H1 (cell line): ENCODE measurements at regions not wholly inside any gene's neighbourhood (a gene's known extent, or its start where the extent isn't known, plus 50 kb on each side); places are given as distances from the start of the nearest gene placed in this dataset.

Experiments used
- CTCF ChIA-PET: fragments of 300-600 bp; sonication (Branson Sonifier 250); formaldehyde crosslinking; loops from one replicate; lab custom pipeline; 2021; ENCODE audit not compliant: partially characterized antibody; lab: Charles Lee
- POLR2A ChIA-PET: fragments of 300-600 bp; sonication (Branson Sonifier 250); formaldehyde crosslinking; loops from one replicate; lab custom pipeline; 2021; ENCODE audit warnings: inconsistent platforms; ENCODE audit not compliant: partially characterized antibody; lab: Charles Lee
- DNase-seq, 2 experiments: peaks; one replicate each; pipeline versions ENCODE4 v3.0.0 to v3.0.0-alpha.2; 2010 to 2022; ENCODE audit warnings: low spot score in 2 of 2, low read depth in 1 of 2, mixed read lengths in 1 of 2
- FAIRE-seq: peaks from 2 replicates; lab custom pipeline; 2011; peaks lifted over from hg19 to GRCh38; lab: Jason Lieb, UNC
- H2AFZ ChIP-seq: 2 replicates; pipeline ENCODE4 v1.8.1; 2012; ENCODE audit warnings: low read length, inconsistent platforms
- H2AK5ac ChIP-seq: 2 replicates; pipeline ENCODE4 v1.6.1; 2013; ENCODE audit warnings: low read depth, low read length
- H2BK120ac ChIP-seq: replicated peaks from 2 replicates; pipeline ENCODE3; 2013; ENCODE audit warnings: low read depth, low read length, inconsistent platforms
- H2BK12ac ChIP-seq: 2 replicates; pipeline ENCODE4 v1.6.1; 2013; ENCODE audit warnings: low read depth, low read length
- H2BK15ac ChIP-seq: 2 replicates; pipeline ENCODE4 v1.6.1; 2013; ENCODE audit warnings: low read length
- H2BK20ac ChIP-seq: 2 replicates; pipeline ENCODE4 v1.6.1; 2013; ENCODE audit warnings: low read length
- H2BK5ac ChIP-seq: 2 replicates; pipeline ENCODE4 v1.6.1; 2013; ENCODE audit warnings: low read depth, low read length
- H3K14ac ChIP-seq: 2 replicates; pipeline ENCODE4 v1.6.1; 2013; ENCODE audit warnings: inconsistent platforms; ENCODE audit not compliant: insufficient read length
- H3K18ac ChIP-seq: 2 replicates; pipeline ENCODE4 v1.6.1; 2013; ENCODE audit warnings: low read length; ENCODE audit errors: extremely low read depth
- H3K23ac ChIP-seq: 2 replicates; pipeline ENCODE4 v1.6.1; 2013; ENCODE audit warnings: inconsistent platforms; ENCODE audit not compliant: insufficient read length
- H3K23me2 ChIP-seq: 2 replicates; pipeline ENCODE4 v1.6.1; 2013; ENCODE audit warnings: low read depth, low read length
- H3K27ac ChIP-seq: 2 replicates; pipeline ENCODE4 v1.6.1; 2011; ENCODE audit warnings: low read depth, low read length, inconsistent platforms
- H3K27me3 ChIP-seq, 4 experiments: replicated peaks in 1 of 4; 1 replicate in 1 of 4; 2 replicates in 3 of 4; pipeline versions ENCODE4 v1.6.1 to v1.8.1; 2011 to 2013; ENCODE audit warnings: low read length in 3 of 4, mild to moderate bottlenecking in 3 of 4, inconsistent platforms in 2 of 4, mixed read lengths in 2 of 4, moderate library complexity in 1 of 4; ENCODE audit not compliant: control insufficient read depth in 3 of 4, insufficient read depth in 3 of 4; ENCODE audit errors: extremely low read depth in 1 of 4
- H3K36me3 ChIP-seq, 4 experiments: 2 replicates each; pipeline versions ENCODE4 v1.6.1 to v1.8.1; 2011 to 2013; ENCODE audit warnings: mild to moderate bottlenecking in 4 of 4, low read length in 3 of 4, moderate library complexity in 2 of 4, control low read depth in 1 of 4, inconsistent platforms in 1 of 4; ENCODE audit not compliant: insufficient read depth in 4 of 4, control insufficient read depth in 2 of 4
- H3K4ac ChIP-seq: replicated peaks from 2 replicates; pipeline ENCODE3; 2013; ENCODE audit warnings: low read length, low read depth, mixed read lengths, inconsistent platforms; ENCODE audit not compliant: insufficient read length
- H3K4me1 ChIP-seq, 4 experiments: replicated peaks in 1 of 4; 1 replicate in 1 of 4; 2 replicates in 3 of 4; pipeline versions ENCODE4 v1.6.1 to v1.8.1; 2011 to 2013; ENCODE audit warnings: low read length in 3 of 4, inconsistent platforms in 2 of 4, mixed read lengths in 1 of 4; ENCODE audit not compliant: insufficient read depth in 4 of 4, control insufficient read depth in 3 of 4
- H3K4me2 ChIP-seq, 2 experiments: 2 replicates each; pipeline versions ENCODE4 v1.6.1 to v1.8.1; 2011 to 2013; ENCODE audit warnings: low read depth in 2 of 2, low read length in 2 of 2, control low read depth in 1 of 2, inconsistent platforms in 1 of 2, mild to moderate bottlenecking in 1 of 2; ENCODE audit not compliant: insufficient read depth in 1 of 2
- H3K4me3 ChIP-seq, 4 experiments: fragments of 200-600, 300-600 bp in 1 of 4; sonication (generic), shearing (Covaris generic), sonication (Bioruptor Twin) in 1 of 4; 2 replicates each; pipeline versions ENCODE4 v1.5.1 to v1.8.1; 2011 to 2016; ENCODE audit warnings: low read length in 4 of 4, low read depth in 3 of 4, control low read depth in 2 of 4, inconsistent platforms in 2 of 4, mild to moderate bottlenecking in 2 of 4, mixed read lengths in 1 of 4, moderate library complexity in 1 of 4; ENCODE audit not compliant: insufficient read depth in 2 of 4; ENCODE audit errors: extremely low read depth in 1 of 4
- H3K56ac ChIP-seq: replicated peaks from 2 replicates; pipeline ENCODE3; 2013; ENCODE audit warnings: low read depth, mild to moderate bottlenecking, mixed read lengths, low read length, inconsistent platforms; ENCODE audit not compliant: insufficient read length
- H3K79me1 ChIP-seq: 2 replicates; pipeline ENCODE4 v1.6.1; 2013; ENCODE audit warnings: low read depth, low read length, control low read depth
- H3K79me2 ChIP-seq, 2 experiments: 2 replicates each; pipeline versions ENCODE4 v1.6.1 to v1.8.1; 2012 to 2013; ENCODE audit warnings: low read length in 2 of 2, mild to moderate bottlenecking in 2 of 2, inconsistent platforms in 1 of 2; ENCODE audit not compliant: insufficient read depth in 2 of 2, control insufficient read depth in 1 of 2
- H3K9ac ChIP-seq, 4 experiments: replicated peaks in 1 of 4; 1 replicate in 1 of 4; 2 replicates in 3 of 4; pipeline versions ENCODE4 v1.6.1 to v1.8.1; 2011 to 2013; ENCODE audit warnings: low read depth in 3 of 4, low read length in 3 of 4, control low read depth in 2 of 4, mild to moderate bottlenecking in 2 of 4, moderate library complexity in 2 of 4, inconsistent platforms in 1 of 4; ENCODE audit errors: extremely low read depth in 1 of 4
- H3K9me3 ChIP-seq, 2 experiments: 2 replicates each; pipeline versions ENCODE4 v1.6.1 to v1.8.1; 2012 to 2013; ENCODE audit warnings: mild to moderate bottlenecking in 2 of 2, moderate library complexity in 2 of 2, control low read depth in 1 of 2, inconsistent platforms in 1 of 2, low read depth in 1 of 2, low read length in 1 of 2, mixed read lengths in 1 of 2; ENCODE audit not compliant: insufficient read depth in 2 of 2
- H4K20me1 ChIP-seq, 2 experiments: replicated peaks in 1 of 2; 2 replicates each; pipeline versions ENCODE3 to v1.8.1; 2011 to 2013; ENCODE audit warnings: inconsistent platforms in 2 of 2, low read length in 2 of 2, mild to moderate bottlenecking in 1 of 2; ENCODE audit not compliant: insufficient read depth in 2 of 2, control insufficient read depth in 1 of 2
- H4K5ac ChIP-seq: 2 replicates; pipeline ENCODE4 v1.6.1; 2013; ENCODE audit warnings: low read length, low read depth, mixed read lengths, inconsistent platforms; ENCODE audit not compliant: insufficient read length
- H4K8ac ChIP-seq: 2 replicates; pipeline ENCODE4 v1.8.0; 2013; ENCODE audit warnings: mild to moderate bottlenecking, moderate library complexity, low read length, inconsistent platforms; ENCODE audit not compliant: insufficient read depth; ENCODE audit errors: extremely low read depth
- H4K91ac ChIP-seq: replicated peaks from 2 replicates; pipeline ENCODE3; 2013; ENCODE audit warnings: low read length, mixed read lengths, inconsistent platforms; ENCODE audit not compliant: insufficient read length
- E2F6 ChIP-seq: IDR thresholded peaks from 2 replicates; pipeline ENCODE4 v1.6.1; 2012; ENCODE audit warnings: inconsistent platforms
- HDAC6 ChIP-seq: IDR thresholded peaks from one replicate; pipeline ENCODE4 v1.7.1; 2012; ENCODE audit warnings: low read depth, mild to moderate bottlenecking, inconsistent platforms, low read length, moderate library complexity
- NANOG ChIP-seq: IDR thresholded peaks from 2 replicates; pipeline ENCODE4 v1.6.1; 2011; ENCODE audit warnings: low read length, low read depth, mild to moderate bottlenecking, inconsistent platforms; ENCODE audit not compliant: insufficient read depth, poor library complexity, severe bottlenecking
- RBBP5 ChIP-seq: IDR thresholded peaks from 2 replicates; pipeline ENCODE4 v1.7.1; 2012; ENCODE audit warnings: low read depth, mild to moderate bottlenecking, inconsistent platforms, low read length, moderate library complexity, borderline replicate concordance
- SUZ12 ChIP-seq: fragments of 200-600 bp; sonication (generic); IDR thresholded peaks from 2 replicates; pipeline ENCODE4 v1.6.1; 2012; ENCODE audit warnings: mild to moderate bottlenecking, inconsistent platforms, low read length, moderate library complexity, mixed read lengths
- TEAD4 ChIP-seq: IDR thresholded peaks from 2 replicates; pipeline ENCODE4 v1.6.1; 2012; ENCODE audit warnings: low read depth, low read length, inconsistent platforms, mixed read lengths
- WGBS, 2 experiments: shearing (Covaris generic) in 1 of 2; methylation state at CpG; one replicate each; pipeline versions ENCODE4 v1.1.6 to v1.1.7; 2013 to 2015; ENCODE audit warnings: low lambda C conversion rate in 2 of 2, mixed read lengths in 2 of 2, inconsistent platforms in 1 of 2, low coverage in 1 of 2, missing lambda C conversion rate in 1 of 2; ENCODE audit not compliant: insufficient replicate concordance in 2 of 2, insufficient coverage in 1 of 2, insufficient read length in 1 of 2; ENCODE audit errors: extremely low coverage in 1 of 2, missing lambda C conversion rate in 1 of 2; 5-methylcytosine and 5-hydroxymethylcytosine counted together
- TF ChIP-seq, protein P1 (sequence below): IDR thresholded peaks from 2 replicates; pipeline ENCODE4 v1.6.1; 2012; ENCODE audit warnings: inconsistent platforms

DNA sequence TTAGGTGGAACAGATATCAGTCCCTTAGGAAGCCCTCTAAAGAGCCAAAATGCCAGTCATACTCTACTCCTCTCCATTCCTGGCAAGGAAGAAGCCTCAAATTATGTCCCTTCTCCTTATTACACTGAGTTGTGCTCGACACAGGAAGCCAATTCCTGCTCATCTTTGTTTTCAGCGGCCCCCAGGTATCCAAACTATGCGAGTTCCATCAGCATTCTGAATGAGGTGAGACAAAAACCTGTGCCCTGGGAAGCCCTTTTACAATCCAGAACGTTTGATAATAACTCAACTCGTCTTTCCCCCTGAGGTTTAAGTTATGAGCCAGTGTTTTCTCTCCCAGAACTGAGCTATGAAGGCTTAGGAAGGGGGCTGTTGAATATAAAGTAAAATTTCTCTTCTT is 580.5 kb downstream of the NXPH1 start:
- H3K56ac ChIP-seq, result no peak overlapping the region
- no peaks in the 10 kb centered on the region for H3K23me2 ChIP-seq
- no peak overlapping the region for H4K8ac ChIP-seq
- H3K23ac ChIP-seq, result no peak overlapping the region
- H3K79me2 ChIP-seq, result no peaks in the 10 kb centered on the region
- H2BK120ac ChIP-seq, result no peak overlapping the region
- H2AK5ac ChIP-seq, result no peak overlapping the region
- WGBS, 2 experiments, result 4% methylated on average over 5 of the region's 5 CpGs; no CpG with 5 or more reads in 1 of the 2 experiments
- H4K91ac ChIP-seq, result no peak overlapping the region
- DNase-seq, result peak in 1 of 2 experiments; percentile 25
- no peaks in the 10 kb centered on the region for H4K20me1 ChIP-seq
- H3K9me3 ChIP-seq, result 0 out of 4 replicates have a peak, but pooled peaks cover 0 to 3% of the 10 kb centered on the region in 2 experiments
- no peaks in the 10 kb centered on the region for H3K79me1 ChIP-seq
- H3K14ac ChIP-seq, result no peak overlapping the region
- H3K27ac ChIP-seq, result peak overlapping the region; percentile 62
- ChIA-PET POLR2A (no interaction called here), CTCF (no interaction called here)
- peak overlapping the region; percentile 58 for H4K5ac ChIP-seq
- H2AFZ ChIP-seq, result peak overlapping the region; percentile 91
- H2BK5ac ChIP-seq, result peak overlapping the region; percentile 49; the same call in 1 of the 2 replicates
- H3K4me3 ChIP-seq, result peak overlapping the region in 2 of 4 experiments; percentile 18 to 24; a peak in 2 of 8 replicates
- H2BK20ac ChIP-seq, result peak overlapping the region; percentile 43; the same call in 1 of the 2 replicates
- H3K4me2 ChIP-seq, result peak overlapping the region; percentile 53 to 55
- no peak overlapping the region; the same call in 1 of the 2 replicates for H3K18ac ChIP-seq
- peaks cover 0 to 3% (median 0%) of the 10 kb centered on the region in 4 experiments; a peak in 1 of 8 replicates for H3K36me3 ChIP-seq
- no peak overlapping the region; a peak in 1 of 7 replicates for H3K9ac ChIP-seq
- FAIRE-seq, result peak; percentile 72
- H2BK12ac ChIP-seq, result peak overlapping the region; percentile 21; the same call in 1 of the 2 replicates
- no peaks in the 10 kb centered on the region for H3K27me3 ChIP-seq
- no peak overlapping the region for H3K4ac ChIP-seq
- H3K4me1 ChIP-seq, result peaks cover 0 to 7% (median 2%) of the 10 kb centered on the region in 4 experiments; a peak in 2 of 7 replicates
- no peak overlapping the region for H2BK15ac ChIP-seq
- peak; percentile 50 for TF ChIP-seq NANOG
- no peak for TF ChIP-seq E2F6
- peak; percentile 33; the same call in 1 of the 2 replicates for TF ChIP-seq RBBP5
- TF ChIP-seq TEAD4, result peak; percentile 94
- TF ChIP-seq HDAC6, result no peak
- TF ChIP-seq SUZ12, result no peak
- TF ChIP-seq, protein P1, sequence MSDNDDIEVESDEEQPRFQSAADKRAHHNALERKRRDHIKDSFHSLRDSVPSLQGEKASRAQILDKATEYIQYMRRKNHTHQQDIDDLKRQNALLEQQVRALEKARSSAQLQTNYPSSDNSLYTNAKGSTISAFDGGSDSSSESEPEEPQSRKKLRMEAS, result no peak
